DOHH2 (cell line): ENCODE measurements at regions not wholly inside any gene's neighbourhood (a gene's known extent, or its start where the extent isn't known, plus 50 kb on each side); places are given as distances from the start of the nearest gene placed in this dataset.

Experiments used
- EZH2phosphoT487 ChIP-seq: fragments of 200-600 bp; sonication (generic); IDR thresholded peaks from 2 replicates; pipeline ENCODE4 v1.6.1; 2017; ENCODE audit warnings: borderline replicate concordance, mild to moderate bottlenecking, antibody characterized with exemption, low read length, moderate library complexity, mixed read lengths
- TF ChIP-seq, protein P1 (sequence below): fragments of 200-600 bp; sonication (generic); IDR thresholded peaks from one replicate; pipeline ENCODE4 v1.5.1; 2014; ENCODE audit warnings: antibody characterized with exemption, mild to moderate bottlenecking, low read depth, low read length; ENCODE audit not compliant: poor library complexity, severe bottlenecking

DNA sequence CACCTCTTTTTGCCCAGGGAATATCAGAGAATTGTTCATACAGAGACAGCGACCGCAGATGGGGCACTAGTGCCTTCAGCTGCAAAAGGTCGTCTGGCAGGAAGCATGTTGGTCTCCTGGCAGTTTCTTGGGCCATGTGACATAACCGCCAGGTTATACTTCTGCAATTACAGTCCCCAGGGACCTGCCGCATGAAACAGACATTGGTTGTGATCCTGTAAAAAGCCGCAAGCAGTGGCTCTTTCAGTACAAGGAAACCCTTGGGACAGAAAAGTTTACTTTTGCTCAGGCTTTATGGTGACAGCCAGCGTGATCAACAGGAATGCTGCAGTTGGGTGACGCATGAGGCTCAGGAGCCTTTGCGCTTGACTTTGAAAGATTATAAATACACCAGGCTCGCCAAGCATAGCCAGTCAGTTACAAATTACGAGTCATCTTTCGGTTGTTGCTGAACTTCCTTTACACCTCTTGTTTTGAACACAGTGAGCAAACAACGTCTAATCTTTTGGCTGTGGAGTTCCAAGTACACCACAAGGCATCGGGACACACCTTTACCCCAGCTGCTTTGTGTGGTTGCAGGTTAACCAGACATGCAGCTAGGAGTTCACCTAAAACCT lies 50.5 kb upstream of the UBE2L5 start:
- TF ChIP-seq, protein P1, sequence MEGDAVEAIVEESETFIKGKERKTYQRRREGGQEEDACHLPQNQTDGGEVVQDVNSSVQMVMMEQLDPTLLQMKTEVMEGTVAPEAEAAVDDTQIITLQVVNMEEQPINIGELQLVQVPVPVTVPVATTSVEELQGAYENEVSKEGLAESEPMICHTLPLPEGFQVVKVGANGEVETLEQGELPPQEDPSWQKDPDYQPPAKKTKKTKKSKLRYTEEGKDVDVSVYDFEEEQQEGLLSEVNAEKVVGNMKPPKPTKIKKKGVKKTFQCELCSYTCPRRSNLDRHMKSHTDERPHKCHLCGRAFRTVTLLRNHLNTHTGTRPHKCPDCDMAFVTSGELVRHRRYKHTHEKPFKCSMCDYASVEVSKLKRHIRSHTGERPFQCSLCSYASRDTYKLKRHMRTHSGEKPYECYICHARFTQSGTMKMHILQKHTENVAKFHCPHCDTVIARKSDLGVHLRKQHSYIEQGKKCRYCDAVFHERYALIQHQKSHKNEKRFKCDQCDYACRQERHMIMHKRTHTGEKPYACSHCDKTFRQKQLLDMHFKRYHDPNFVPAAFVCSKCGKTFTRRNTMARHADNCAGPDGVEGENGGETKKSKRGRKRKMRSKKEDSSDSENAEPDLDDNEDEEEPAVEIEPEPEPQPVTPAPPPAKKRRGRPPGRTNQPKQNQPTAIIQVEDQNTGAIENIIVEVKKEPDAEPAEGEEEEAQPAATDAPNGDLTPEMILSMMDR: no peak
- TF ChIP-seq EZH2phosphoT487: no peak
